ENCODE measurements at regions not wholly inside any gene's neighbourhood (a gene's known extent, or its start where the extent isn't known, plus 50 kb on each side); places are given as distances from the start of the nearest gene placed in this dataset.
"Not testable (repeated sequence)": the region's sequence is repeated elsewhere in the genome, so short reads cannot be mapped to it uniquely, and the experiment has no call there.

DNA sequence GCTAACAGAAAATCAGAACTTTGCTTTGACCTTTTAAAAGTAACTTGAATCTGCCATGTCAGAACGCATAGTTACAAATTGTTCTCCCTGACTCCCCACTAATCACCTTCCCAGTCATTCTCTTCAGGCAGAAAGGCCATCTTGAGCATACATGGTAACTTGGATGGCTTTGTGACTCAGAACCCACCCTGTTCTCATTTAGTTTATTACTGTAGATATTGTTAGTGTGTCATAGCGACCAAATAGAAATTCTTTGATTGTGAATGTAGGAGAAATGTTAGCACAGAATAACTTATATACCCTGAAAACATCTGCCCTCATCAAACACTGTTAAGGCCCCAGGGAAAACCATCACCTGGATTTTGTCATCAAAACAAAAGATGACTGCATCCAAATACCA lies 382.0 kb downstream of the MAGEB5 start:
- DNase-seq (ENCODE audit: low read depth, low spot score): peak; percentile 12

GRCh38 chrX:26590849-26591248 lies 374.9 kb downstream of the MAGEB5 start:
- DNase-seq (ENCODE audit: low read depth, low spot score): no peak

DNA sequence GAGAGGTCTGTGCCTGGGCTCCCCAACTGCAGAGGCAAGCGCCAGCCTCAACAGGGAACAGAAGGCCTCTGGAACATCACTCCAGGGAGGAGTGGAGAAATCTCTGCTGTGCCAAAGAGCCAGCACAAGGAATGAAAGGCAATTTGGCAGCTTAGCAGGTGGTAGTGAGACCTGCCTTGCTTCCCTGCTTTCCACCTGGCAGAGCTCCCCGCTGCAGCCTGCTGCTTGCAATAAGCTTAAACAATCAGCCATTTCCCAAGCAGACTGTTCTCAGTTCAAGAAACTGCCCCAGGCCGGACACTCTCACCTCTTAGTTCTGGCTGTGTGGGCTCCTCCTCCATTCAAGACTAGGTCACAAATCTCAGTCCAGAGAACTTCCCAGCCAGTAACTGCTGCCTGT lies 370.6 kb downstream of the MAGEB5 start:
- DNase-seq (ENCODE audit: low read depth, low spot score): no peak

DNA sequence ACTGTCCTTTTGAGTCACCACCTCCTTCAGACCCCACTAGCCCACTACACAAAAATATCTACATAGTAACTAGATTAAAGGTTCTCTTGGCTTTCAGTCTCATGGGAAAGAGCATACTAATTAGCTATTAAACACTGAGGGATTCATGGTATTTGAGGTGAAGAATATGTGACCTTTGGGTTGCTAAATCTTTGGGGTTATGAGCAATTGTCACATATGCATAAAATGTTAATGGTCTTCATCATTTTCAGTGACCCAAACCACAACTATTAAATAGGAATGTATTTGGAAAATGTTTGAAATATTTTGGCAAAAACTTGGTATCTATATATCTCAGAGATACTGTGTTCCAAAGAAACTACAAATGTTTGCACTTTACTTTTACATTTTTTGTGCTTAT lies 365.1 kb downstream of the MAGEB5 start:
- DNase-seq (ENCODE audit: low read depth, low spot score): no peak

GRCh38 chrX:26580021-26580420 lies 364.1 kb downstream of the MAGEB5 start:
- no peak for DNase-seq (ENCODE audit: low read depth, low spot score)

DNA sequence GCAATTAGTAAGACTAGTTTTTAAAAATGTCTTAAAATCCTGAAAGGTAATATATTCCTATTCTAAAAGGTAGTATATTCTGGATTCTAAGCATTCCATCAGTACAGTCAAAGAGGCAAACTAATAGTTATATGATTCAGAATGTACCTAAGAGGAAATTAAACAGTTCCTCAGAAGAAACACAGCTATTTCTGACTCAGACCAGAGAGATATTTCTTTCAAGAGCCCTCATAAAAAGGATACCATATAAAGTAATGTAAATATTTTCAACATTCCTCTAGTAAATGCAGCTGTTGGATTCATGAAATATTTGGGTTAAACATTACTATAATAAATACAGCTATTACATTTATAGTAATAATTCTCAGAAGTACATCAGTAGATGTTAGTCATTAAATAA lies 358.3 kb downstream of the MAGEB5 start:
- no peak for DNase-seq (ENCODE audit: low read depth, low spot score)

- DNase-seq (ENCODE audit: low read depth, low spot score): peak; percentile 36
Observed at GRCh38 chrX:26562156-26562555, 346.2 kb downstream of the MAGEB5 start.

- no peak for DNase-seq (ENCODE audit: low read depth, low spot score)
Observed at GRCh38 chrX:26559855-26560254, 343.9 kb downstream of the MAGEB5 start.

DNA sequence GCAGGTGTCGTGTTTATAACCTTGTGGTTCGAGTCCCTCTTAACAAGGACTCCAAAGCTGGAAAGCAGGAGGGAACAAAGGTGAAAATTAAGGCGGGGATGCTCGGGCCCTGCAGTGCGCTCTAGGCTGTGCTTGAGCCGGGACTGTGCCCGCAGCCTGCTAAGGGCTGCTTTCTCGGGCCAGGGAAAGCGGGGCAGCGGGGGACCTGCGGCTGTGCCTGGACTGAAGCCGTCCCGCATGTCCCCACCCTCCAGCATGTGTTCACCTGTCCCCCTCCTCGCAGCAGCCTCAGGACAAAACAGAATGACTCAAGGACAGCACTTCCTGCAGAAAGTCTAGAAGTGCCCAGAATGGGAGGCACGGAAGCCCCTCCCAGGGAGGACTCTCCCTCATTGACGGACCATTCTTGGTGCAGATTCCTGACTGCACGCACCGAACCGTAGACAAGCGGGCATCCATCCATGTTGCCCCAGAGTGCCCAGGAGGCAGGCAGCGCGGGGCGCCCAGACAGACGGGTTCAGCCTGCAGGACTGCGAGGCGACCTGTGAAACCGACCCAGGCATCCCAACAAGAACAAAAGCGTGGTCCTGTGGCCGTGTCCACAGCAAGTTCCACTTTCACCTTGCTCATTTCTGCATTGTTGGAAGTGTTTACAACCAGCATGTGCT lies 342.9 kb downstream of the MAGEB5 start:
- no peak for DNase-seq (ENCODE audit: low read depth, low spot score)

DNA sequence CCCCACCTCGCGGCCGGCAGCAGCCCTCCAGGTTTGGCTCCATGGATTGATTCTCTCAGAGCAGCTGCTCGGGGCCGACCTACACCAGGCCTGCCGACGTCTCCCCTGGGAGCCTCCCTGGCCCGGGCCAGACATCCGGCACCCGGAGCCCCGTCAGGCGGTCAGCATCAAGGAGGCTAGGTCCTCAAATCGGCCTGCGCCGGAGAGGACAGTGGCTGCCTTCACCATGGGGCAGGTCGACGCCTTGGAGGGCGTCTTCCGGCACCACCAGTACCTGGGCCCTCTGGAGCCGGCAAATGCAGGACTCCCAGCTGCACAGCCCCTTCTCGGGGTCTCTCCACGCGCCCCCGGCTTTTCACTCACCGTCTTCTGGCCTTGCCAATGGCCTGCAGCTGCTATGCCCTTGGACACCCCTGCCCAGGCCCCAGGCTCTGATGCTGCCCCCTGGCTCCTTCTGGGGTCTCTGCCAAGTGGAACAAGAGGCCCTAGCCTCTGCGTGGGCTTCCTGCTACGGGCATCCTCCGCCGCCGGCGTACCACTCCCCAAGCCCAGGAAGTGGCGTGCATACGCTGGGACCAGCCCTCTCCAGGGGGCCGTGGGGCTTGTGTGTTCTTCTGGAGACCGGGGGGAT lies 341.8 kb downstream of the MAGEB5 start:
- DNase-seq (ENCODE audit: low read depth, low spot score): no peak

DNA sequence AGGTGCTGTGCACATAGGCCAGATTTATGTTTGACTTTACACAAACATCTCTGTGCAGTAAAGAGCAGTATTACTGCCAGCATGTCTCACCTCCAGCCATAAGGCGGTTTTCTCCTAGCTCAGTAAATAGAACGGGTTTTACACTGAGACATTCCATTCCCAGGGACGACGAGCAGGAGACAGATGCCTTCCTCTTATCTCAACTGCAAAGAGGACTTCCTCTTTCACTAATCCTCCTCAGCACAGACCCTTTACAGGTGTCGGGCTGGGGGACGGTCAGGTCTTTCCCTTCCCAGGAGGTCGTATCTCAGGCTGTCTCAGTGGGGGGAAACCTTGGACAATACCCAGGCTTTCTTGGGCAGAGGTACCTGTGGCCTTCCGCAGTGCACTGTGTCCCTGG lies 309.8 kb downstream of the MAGEB5 start:
- DNase-seq (ENCODE audit: low read depth, low spot score): not testable (repeated sequence)

- no peak for DNase-seq (ENCODE audit: low read depth, low spot score)
Observed at GRCh38 chrX:26522501-26522900, 306.5 kb downstream of the MAGEB5 start.

GRCh38 chrX:26511589-26512363 lies 295.8 kb downstream of the MAGEB5 start:
- DNase-seq (ENCODE audit: low read depth, low spot score): no peak

DNA sequence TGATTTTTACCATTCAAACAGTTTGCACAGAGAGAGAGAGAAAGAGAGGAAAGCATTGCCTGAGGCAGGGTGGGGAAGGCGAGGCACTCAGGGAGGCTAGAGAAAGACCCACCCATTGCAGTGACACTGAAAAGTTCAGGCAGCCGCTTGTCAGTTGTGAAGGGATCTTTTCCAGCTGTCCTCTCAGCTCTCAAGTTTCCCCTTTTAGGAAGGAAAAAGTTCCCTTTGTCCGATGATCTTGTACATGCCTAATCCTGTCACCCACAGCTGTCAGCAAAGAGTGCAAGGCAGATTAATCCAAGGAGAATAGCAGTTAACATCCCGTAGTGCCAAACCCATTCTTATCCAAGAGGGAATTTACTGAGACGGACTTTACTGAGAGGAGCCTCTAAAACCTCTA lies 255.0 kb downstream of the MAGEB5 start:
- DNase-seq (ENCODE audit: low read depth, low spot score): no peak

DNA sequence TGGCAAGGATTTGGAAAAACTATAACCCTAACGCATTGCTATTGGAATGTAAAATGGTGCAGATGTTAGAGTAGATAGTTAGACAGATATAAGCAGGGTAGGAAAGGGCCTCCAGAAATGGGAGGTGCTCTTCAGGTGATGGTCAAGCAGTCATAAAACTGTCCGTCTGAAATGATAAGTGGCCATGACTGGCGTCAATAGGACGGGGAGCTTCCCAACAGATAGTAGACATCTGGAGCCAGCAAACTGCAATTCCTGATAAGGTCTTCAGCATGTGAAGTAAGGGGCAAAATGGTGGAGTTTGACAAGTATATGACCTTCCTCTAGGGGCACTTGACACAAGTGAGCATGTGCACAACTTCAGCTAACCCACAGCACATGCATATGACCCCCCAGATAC lies 250.4 kb downstream of the MAGEB5 start:
- no peak for DNase-seq (ENCODE audit: low read depth, low spot score)

DNA sequence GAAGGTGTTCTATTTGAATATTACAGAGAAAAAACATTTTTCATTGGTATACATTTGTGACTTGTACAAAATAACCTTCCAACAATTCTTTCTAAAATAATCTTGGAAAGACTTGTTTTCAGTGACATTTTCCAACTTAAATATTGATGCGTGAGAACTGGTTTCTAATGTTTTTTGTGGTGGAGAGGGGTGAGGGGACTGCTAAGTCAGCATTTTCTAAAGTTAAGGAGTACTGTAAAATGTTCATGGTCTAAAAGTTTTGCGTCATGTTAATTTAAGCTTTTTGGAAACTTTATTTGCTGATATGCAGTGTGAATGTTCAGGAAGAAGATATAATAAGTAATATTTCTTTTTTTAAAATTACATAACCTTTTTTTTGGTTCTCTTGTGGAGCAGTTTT lies 229.3 kb downstream of the MAGEB5 start:
- DNase-seq (ENCODE audit: low read depth, low spot score): no peak

DNA sequence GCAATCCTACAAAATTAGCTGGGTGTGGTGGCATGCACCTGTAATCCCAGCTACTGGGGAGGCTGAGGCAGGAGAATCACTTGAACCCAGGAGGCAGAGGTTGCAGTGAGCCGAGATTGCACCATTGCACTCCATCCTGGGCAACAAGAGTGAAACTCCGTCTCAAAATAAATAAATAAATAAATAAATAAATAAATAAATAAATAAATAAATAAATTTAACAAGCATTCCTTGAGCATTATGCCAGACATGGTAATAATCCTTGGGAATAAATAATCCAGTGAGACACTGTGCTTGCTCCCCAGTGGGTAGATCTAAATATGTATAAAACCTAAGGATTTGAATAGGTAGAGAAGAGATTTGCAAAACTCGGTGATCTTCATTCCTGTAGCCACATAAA lies 228.4 kb downstream of the MAGEB5 start:
- not testable (repeated sequence) for DNase-seq (ENCODE audit: low read depth, low spot score)

GRCh38 chrX:26442340-26442739 lies 226.4 kb downstream of the MAGEB5 start:
- peak; percentile 0 for DNase-seq (ENCODE audit: low read depth, low spot score)

GRCh38 chrX:26414534-26414933 lies 198.6 kb downstream of the MAGEB5 start:
- no peak for DNase-seq (ENCODE audit: low read depth, low spot score)

GRCh38 chrX:26411045-26411444 lies 195.1 kb downstream of the MAGEB5 start:
- DNase-seq (ENCODE audit: low read depth, low spot score): no peak

DNA sequence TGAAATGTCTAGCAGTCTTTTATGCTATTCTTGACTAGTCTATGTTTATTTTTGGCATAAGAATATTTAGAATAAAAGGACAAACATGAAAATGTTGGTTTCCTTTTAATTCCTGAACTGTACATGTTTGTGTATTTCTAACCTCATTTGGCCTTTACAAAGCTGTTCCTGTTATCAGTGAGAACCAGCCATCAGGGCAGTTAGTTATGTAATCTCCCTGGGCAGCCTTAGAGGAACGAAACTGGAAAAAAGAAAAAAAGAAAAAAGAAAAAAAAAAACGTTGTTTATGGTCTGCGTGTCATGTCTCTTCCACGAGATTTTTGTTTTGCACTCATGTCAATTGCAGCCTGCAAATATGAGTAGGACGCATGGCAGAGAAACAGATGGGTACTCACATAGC lies 193.7 kb downstream of the MAGEB5 start:
- no peak for DNase-seq (ENCODE audit: low read depth, low spot score)

DNA sequence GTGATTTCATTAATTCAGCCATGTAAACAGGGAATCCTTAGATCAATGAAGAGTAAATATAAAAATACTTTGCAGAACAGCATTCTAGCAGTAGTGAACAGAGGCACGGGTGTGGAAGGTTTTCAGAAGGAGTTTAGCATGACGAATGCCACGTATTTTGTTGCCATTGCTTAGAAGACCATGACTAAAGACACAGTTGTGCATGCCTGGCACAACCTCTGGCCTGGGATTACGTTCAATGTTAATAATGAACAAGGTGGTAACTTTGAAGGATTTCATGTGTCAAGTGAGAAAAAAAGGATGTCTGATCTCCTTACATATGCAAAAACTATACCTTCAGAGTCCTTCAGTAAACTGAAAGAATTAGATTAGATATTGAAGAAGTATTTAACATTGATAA lies 171.9 kb downstream of the MAGEB5 start:
- no peak for DNase-seq (ENCODE audit: low read depth, low spot score)
